OCI-LY1 (cell line): ENCODE measurements at regions not wholly inside any gene's neighbourhood (a gene's known extent, or its start where the extent isn't known, plus 50 kb on each side); places are given as distances from the start of the nearest gene placed in this dataset.

Source experiments
- H2AFZ ChIP-seq: fragments of 200-600 bp; sonication (generic), shearing (Covaris generic); 2 replicates; pipeline ENCODE4 v1.6.0; 2014; ENCODE audit warnings: antibody characterized with exemption, mild to moderate bottlenecking, low read length
- H3F3A ChIP-seq: fragments of 200-600 bp; sonication (generic), shearing (Covaris generic); 2 replicates; pipeline ENCODE4 v1.6.0; 2014; ENCODE audit warnings: mild to moderate bottlenecking, antibody characterized with exemption, low read length, moderate library complexity; ENCODE audit not compliant: insufficient read depth
- H3K27ac ChIP-seq: fragments of 200-600 bp; sonication (generic); 2 replicates; pipeline ENCODE4 v1.5.1; 2014; ENCODE audit warnings: low read length, mixed run types, mild to moderate bottlenecking, low read depth; ENCODE audit not compliant: poor library complexity, severe bottlenecking
- H3K27me3 ChIP-seq: fragments of 200-600 bp; sonication (generic); 2 replicates; pipeline ENCODE4 v1.6.0; 2014; ENCODE audit warnings: antibody characterized with exemption, mild to moderate bottlenecking, low read length, moderate library complexity; ENCODE audit not compliant: insufficient read depth
- H3K36me3 ChIP-seq: fragments of 200-600 bp; sonication (generic); 2 replicates; pipeline ENCODE4 v1.6.1; 2014; ENCODE audit warnings: mild to moderate bottlenecking, antibody characterized with exemption, low read length, moderate library complexity, mixed read lengths; ENCODE audit not compliant: insufficient read depth
- H3K4me1 ChIP-seq: fragments of 200-600 bp; sonication (generic); 2 replicates; pipeline ENCODE4 v1.5.1; 2014; ENCODE audit warnings: mild to moderate bottlenecking, low read length, moderate library complexity; ENCODE audit not compliant: insufficient read depth, severe bottlenecking
- H3K4me2 ChIP-seq: fragments of 200-600 bp; sonication (generic), shearing (Covaris generic); 2 replicates; pipeline ENCODE4 v1.6.1; 2014; ENCODE audit warnings: low read length
- H3K4me3 ChIP-seq: fragments of 200-600 bp; sonication (generic); 2 replicates; pipeline ENCODE4 v1.5.1; 2014; ENCODE audit warnings: low read length, low read depth, mild to moderate bottlenecking, mixed read lengths; ENCODE audit not compliant: poor library complexity, severe bottlenecking
- H3K79me2 ChIP-seq: fragments of 200-600 bp; shearing (Covaris generic); 2 replicates; pipeline ENCODE4 v1.6.1; 2016; ENCODE audit warnings: mixed run types, low read length, mixed read lengths; ENCODE audit not compliant: insufficient read depth
- H3K9ac ChIP-seq: fragments of 200-600 bp; sonication (generic), shearing (Covaris generic); 2 replicates; pipeline ENCODE4 v1.6.1; 2014; ENCODE audit warnings: mild to moderate bottlenecking, low read length, mixed read lengths
- H3K9me2 ChIP-seq: fragments of 200-600 bp; sonication (generic), shearing (Covaris generic); 2 replicates; pipeline ENCODE4 v1.6.1; 2014; ENCODE audit warnings: low read depth, mild to moderate bottlenecking, low read length, mixed read lengths
- H3K9me3 ChIP-seq: fragments of 200-600 bp; shearing (Covaris generic); 2 replicates; pipeline ENCODE4 v1.6.1; 2014; ENCODE audit warnings: low read length, mixed read lengths
- H4K20me1 ChIP-seq: fragments of 200-600 bp; sonication (generic), shearing (Covaris generic); 2 replicates; pipeline ENCODE4 v1.6.0; 2016; ENCODE audit warnings: mild to moderate bottlenecking, low read length; ENCODE audit not compliant: insufficient read depth
- EZH2 ChIP-seq: fragments of 200-600 bp; sonication (generic), shearing (Covaris generic); IDR thresholded peaks from 2 replicates; pipeline ENCODE4 v1.8.0; 2017; ENCODE audit warnings: borderline replicate concordance, mixed run types, mild to moderate bottlenecking, antibody characterized with exemption, low read length, moderate library complexity, mixed read lengths
- TF ChIP-seq, protein P1 (sequence below): fragments of 200-600 bp; sonication (generic), shearing (Covaris generic); IDR thresholded peaks from 2 replicates; pipeline ENCODE4 v1.5.1; 2017; ENCODE audit warnings: mild to moderate bottlenecking, antibody characterized with exemption, low read length, moderate library complexity, mixed read lengths

GRCh38 chr12:65529771-65530435 is 251.4 kb downstream of the MSRB3 start:
- H4K20me1 ChIP-seq = no peaks in the 10 kb centered on the region
- H3K4me1 ChIP-seq = no peaks in the 10 kb centered on the region
- no peak overlapping the region for H3K9ac ChIP-seq
- H3K4me3 ChIP-seq = no peak overlapping the region
- H3K27ac ChIP-seq = no peak overlapping the region
- no peaks in the 10 kb centered on the region for H3K79me2 ChIP-seq
- no peak overlapping the region for H3K4me2 ChIP-seq
- no peaks in the 10 kb centered on the region for H3F3A ChIP-seq
- no peaks in the 10 kb centered on the region for H3K36me3 ChIP-seq
- no peak overlapping the region for H2AFZ ChIP-seq
- H3K27me3 ChIP-seq = no peaks in the 10 kb centered on the region
- no peaks in the 10 kb centered on the region for H3K9me2 ChIP-seq
- TF ChIP-seq, protein P1, sequence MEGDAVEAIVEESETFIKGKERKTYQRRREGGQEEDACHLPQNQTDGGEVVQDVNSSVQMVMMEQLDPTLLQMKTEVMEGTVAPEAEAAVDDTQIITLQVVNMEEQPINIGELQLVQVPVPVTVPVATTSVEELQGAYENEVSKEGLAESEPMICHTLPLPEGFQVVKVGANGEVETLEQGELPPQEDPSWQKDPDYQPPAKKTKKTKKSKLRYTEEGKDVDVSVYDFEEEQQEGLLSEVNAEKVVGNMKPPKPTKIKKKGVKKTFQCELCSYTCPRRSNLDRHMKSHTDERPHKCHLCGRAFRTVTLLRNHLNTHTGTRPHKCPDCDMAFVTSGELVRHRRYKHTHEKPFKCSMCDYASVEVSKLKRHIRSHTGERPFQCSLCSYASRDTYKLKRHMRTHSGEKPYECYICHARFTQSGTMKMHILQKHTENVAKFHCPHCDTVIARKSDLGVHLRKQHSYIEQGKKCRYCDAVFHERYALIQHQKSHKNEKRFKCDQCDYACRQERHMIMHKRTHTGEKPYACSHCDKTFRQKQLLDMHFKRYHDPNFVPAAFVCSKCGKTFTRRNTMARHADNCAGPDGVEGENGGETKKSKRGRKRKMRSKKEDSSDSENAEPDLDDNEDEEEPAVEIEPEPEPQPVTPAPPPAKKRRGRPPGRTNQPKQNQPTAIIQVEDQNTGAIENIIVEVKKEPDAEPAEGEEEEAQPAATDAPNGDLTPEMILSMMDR = no peak
- no peak for TF ChIP-seq EZH2
- no peaks in the 10 kb centered on the region for H3K9me3 ChIP-seq

GRCh38 chr12:65532162-65532561 is 253.7 kb downstream of the MSRB3 start:
- no peaks in the 10 kb centered on the region for H3K4me1 ChIP-seq
- H4K20me1 ChIP-seq = no peaks in the 10 kb centered on the region

GRCh38 chr12:65532764-65533163 is 254.3 kb downstream of the MSRB3 start:
- no peaks in the 10 kb centered on the region for H3K36me3 ChIP-seq
- no peak overlapping the region for H3K27ac ChIP-seq
- H3K79me2 ChIP-seq = no peaks in the 10 kb centered on the region
- H3K9me2 ChIP-seq = no peaks in the 10 kb centered on the region
- H3K4me1 ChIP-seq = no peaks in the 10 kb centered on the region
- no peak overlapping the region for H2AFZ ChIP-seq
- H3K4me3 ChIP-seq = no peak overlapping the region
- H3F3A ChIP-seq = no peaks in the 10 kb centered on the region
- no peak overlapping the region for H3K9ac ChIP-seq
- no peak overlapping the region for H3K4me2 ChIP-seq
- H3K27me3 ChIP-seq = no peaks in the 10 kb centered on the region
- H4K20me1 ChIP-seq = no peaks in the 10 kb centered on the region
- no peak for TF ChIP-seq EZH2
- TF ChIP-seq, protein P1 = no peak
- no peaks in the 10 kb centered on the region for H3K9me3 ChIP-seq

More at GRCh38 chr12:65532162-65532561, 253.7 kb downstream of the MSRB3 start:
- Histone ChIP-seq H3K4me2 (no peak overlapping the region), H3K9me2 (no peaks in the 10 kb centered on the region), H3K27me3 (no peaks in the 10 kb centered on the region), H3K9ac (no peak overlapping the region), H3K4me3 (no peak overlapping the region), H3F3A (no peaks in the 10 kb centered on the region), H3K36me3 (no peaks in the 10 kb centered on the region), H3K9me3 (no peaks in the 10 kb centered on the region), H3K79me2 (no peaks in the 10 kb centered on the region), H2AFZ (no peak overlapping the region), H3K27ac (no peak overlapping the region)
- TF ChIP-seq, protein P1 = no peak
- no peak for TF ChIP-seq EZH2
